ENCODE measurements at regions not wholly inside any gene's neighbourhood (a gene's known extent, or its start where the extent isn't known, plus 50 kb on each side); places are given as distances from the start of the nearest gene placed in this dataset.

- H3K4me3 ChIP-seq (ENCODE audit: low read depth in 1 of 2, low read length in 1 of 2): no peak overlapping the region
- no peak overlapping the region for H3K27ac ChIP-seq
- H3K36me3 ChIP-seq: no peaks in the 10 kb centered on the region
- no peaks in the 10 kb centered on the region for H3K9me3 ChIP-seq
- H3K27me3 ChIP-seq: no peaks in the 10 kb centered on the region
- no peak for TF ChIP-seq CTCF (IDR thresholded peaks at IDR 0.05)
- H3K4me1 ChIP-seq (ENCODE audit: control insufficient read depth in 1 of 2, insufficient read depth in 1 of 2, low read depth in 1 of 2, low read length in 1 of 2): no peaks in the 10 kb centered on the region
Observed at GRCh38 chr2:165009466-165009865, 54.1 kb upstream of the SLC38A11 start.

- H3K9me3 ChIP-seq: no peaks in the 10 kb centered on the region
- no peaks in the 10 kb centered on the region for H3K4me1 ChIP-seq (ENCODE audit: control insufficient read depth in 1 of 2, insufficient read depth in 1 of 2, low read depth in 1 of 2, low read length in 1 of 2)
- no peak overlapping the region for H3K4me3 ChIP-seq (ENCODE audit: low read depth in 1 of 2, low read length in 1 of 2)
- no peak overlapping the region for H3K27ac ChIP-seq
- no peaks in the 10 kb centered on the region for H3K36me3 ChIP-seq
- TF ChIP-seq CTCF (IDR thresholded peaks at IDR 0.05): no peak
- H3K27me3 ChIP-seq: no peaks in the 10 kb centered on the region
Observed at GRCh38 chr2:165008730-165009315, 53.5 kb upstream of the SLC38A11 start.

- H3K4me1 ChIP-seq (ENCODE audit: control insufficient read depth in 1 of 2, insufficient read depth in 1 of 2, low read depth in 1 of 2, low read length in 1 of 2): no peaks in the 10 kb centered on the region
- no peaks in the 10 kb centered on the region for H3K9me3 ChIP-seq
- H3K27me3 ChIP-seq: no peaks in the 10 kb centered on the region
- no peak overlapping the region for H3K4me3 ChIP-seq (ENCODE audit: low read depth in 1 of 2, low read length in 1 of 2)
- no peaks in the 10 kb centered on the region for H3K36me3 ChIP-seq
- no peak for TF ChIP-seq CTCF (IDR thresholded peaks at IDR 0.05)
- H3K27ac ChIP-seq: no peak overlapping the region
Observed at GRCh38 chr2:165007161-165007744, 51.9 kb upstream of the SLC38A11 start.

Measured in neutrophil (primary cell).